BLaER1 treated with 17β-estradiol and CSF1 and Interleukin-3, amounts not matched to agents 10 nM and 100 nM (cell line): ENCODE measurements at regions not wholly inside any gene's neighbourhood (a gene's known extent, or its start where the extent isn't known, plus 50 kb on each side); places are given as distances from the start of the nearest gene placed in this dataset.

Source experiments
- H3K27ac ChIP-seq, 11 experiments: shearing (Covaris generic); formaldehyde crosslinking; 2 replicates each; pipeline ENCODE4 v1.8.1; 2022
- H3K27me3 ChIP-seq, 11 experiments: shearing (Covaris generic); formaldehyde crosslinking; 2 replicates each; pipeline ENCODE4 v1.8.1; 2022
- H3K36me3 ChIP-seq, 11 experiments: shearing (Covaris generic); formaldehyde crosslinking; 2 replicates each; pipeline ENCODE4 v1.8.1; 2022
- H3K4me1 ChIP-seq, 10 experiments: shearing (Covaris generic); formaldehyde crosslinking; 2 replicates each; pipeline ENCODE4 v1.8.1; 2022
- H3K4me2 ChIP-seq, 11 experiments: shearing (Covaris generic); formaldehyde crosslinking; 2 replicates each; pipeline ENCODE4 v1.8.1; 2022
- H3K4me3 ChIP-seq, 10 experiments: shearing (Covaris generic); formaldehyde crosslinking; 2 replicates each; pipeline ENCODE4 v1.8.1; 2022
- H3K9ac ChIP-seq, 11 experiments: shearing (Covaris generic); formaldehyde crosslinking; 2 replicates each; pipeline ENCODE4 v1.8.1; 2022
- H3K9me3 ChIP-seq, 11 experiments: shearing (Covaris generic); formaldehyde crosslinking; replicated peaks in 1 of 11; 2 replicates each; pipeline ENCODE4 v1.8.1; 2022
- H4K20me1 ChIP-seq, 11 experiments: shearing (Covaris generic); formaldehyde crosslinking; 2 replicates each; pipeline ENCODE4 v1.8.1; 2022
- Cebpa-rat ChIP-seq, 11 experiments: shearing (Covaris generic); IDR thresholded peaks; 2 replicates each; pipeline ENCODE4 v1.8.1; 2022

GRCh38 chr11:13102865-13103539 is 93.9 kb downstream of the RASSF10 start:
- Histone ChIP-seq H3K4me2 (no peak overlapping the region), H3K27me3 (no peaks in the 10 kb centered on the region), H3K27ac (no peak overlapping the region), H4K20me1 (no peaks in the 10 kb centered on the region), H3K9ac (no peak overlapping the region), H3K9me3 (peaks cover 0 to 13% (median 5%) of the 10 kb centered on the region in 11 experiments; a peak in 16 of 22 replicates), H3K36me3 (no peaks in the 10 kb centered on the region), H3K4me3 (no peak overlapping the region), H3K4me1 (peaks cover 5 to 16% (median 13%) of the 10 kb centered on the region in 10 experiments; a peak in 15 of 20 replicates)
- TF ChIP-seq Cebpa-rat (IDR thresholded peaks at IDR 0.05) = no peak

- Histone ChIP-seq H3K36me3 (0 out of 22 replicates have a peak, but pooled peaks cover 0 to 3% (median 0%) of the 10 kb centered on the region in 11 experiments), H4K20me1 (no peaks in the 10 kb centered on the region), H3K9me3 (peaks cover 10 to 20% (median 16%) of the 10 kb centered on the region in 11 experiments), H3K4me1 (peaks cover 5 to 16% (median 13%) of the 10 kb centered on the region in 10 experiments; a peak in 15 of 20 replicates), H3K27me3 (no peaks in the 10 kb centered on the region), H3K4me2 (peak overlapping the region in 1 of 11 experiments; percentile 22; a peak in 1 of 22 replicates), H3K4me3 (no peak overlapping the region), H3K27ac (no peak overlapping the region), H3K9ac (no peak overlapping the region)
- no peak for TF ChIP-seq Cebpa-rat (IDR thresholded peaks at IDR 0.05)
These were observed 94.9 kb downstream of the RASSF10 start for GRCh38 chr11:13103962-13104554.

DNA sequence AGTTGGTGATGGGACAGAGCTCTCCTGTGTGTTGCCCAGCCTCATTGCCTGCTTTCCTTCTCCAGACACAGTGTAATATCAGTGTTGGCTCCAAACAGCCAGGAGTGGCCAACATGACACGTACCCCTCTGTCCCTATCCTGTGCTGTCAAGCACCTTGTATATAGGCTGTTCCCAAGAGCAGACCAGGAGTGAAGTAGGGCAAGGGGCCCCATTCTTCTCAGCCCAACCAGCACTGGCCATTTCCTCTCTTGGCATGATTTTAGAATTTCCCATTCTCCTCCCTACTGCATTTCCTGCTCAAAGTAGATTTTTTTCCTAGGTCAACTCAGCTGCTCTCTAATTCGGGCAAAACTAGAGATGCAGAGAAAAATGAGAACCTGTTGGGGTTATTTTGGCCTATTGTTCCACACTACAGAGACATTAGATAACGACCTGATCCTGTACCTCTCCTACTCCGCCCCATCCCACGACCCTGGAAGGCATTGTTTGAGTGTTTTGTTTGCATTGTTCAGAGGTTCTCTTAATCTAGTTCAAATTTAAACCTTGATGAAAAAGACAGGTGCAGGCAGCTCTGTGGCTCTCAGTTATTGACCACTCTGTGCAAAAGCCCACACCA is 95.6 kb downstream of the RASSF10 start:
- Histone ChIP-seq H3K9me3 (peaks cover 16 to 26% (median 22%) of the 10 kb centered on the region in 11 experiments), H3K27me3 (no peaks in the 10 kb centered on the region), H3K9ac (no peak overlapping the region), H3K27ac (no peak overlapping the region), H3K4me3 (no peak overlapping the region), H3K4me1 (peaks cover 5 to 16% (median 13%) of the 10 kb centered on the region in 10 experiments; a peak in 15 of 20 replicates), H3K4me2 (peak overlapping the region in 10 of 11 experiments; percentile 2 to 34 (median 18); a peak in 10 of 22 replicates), H4K20me1 (no peaks in the 10 kb centered on the region), H3K36me3 (peaks cover 0 to 6% (median 0%) of the 10 kb centered on the region in 11 experiments; a peak in 1 of 22 replicates)
- no peak for TF ChIP-seq Cebpa-rat (IDR thresholded peaks at IDR 0.05)

DNA sequence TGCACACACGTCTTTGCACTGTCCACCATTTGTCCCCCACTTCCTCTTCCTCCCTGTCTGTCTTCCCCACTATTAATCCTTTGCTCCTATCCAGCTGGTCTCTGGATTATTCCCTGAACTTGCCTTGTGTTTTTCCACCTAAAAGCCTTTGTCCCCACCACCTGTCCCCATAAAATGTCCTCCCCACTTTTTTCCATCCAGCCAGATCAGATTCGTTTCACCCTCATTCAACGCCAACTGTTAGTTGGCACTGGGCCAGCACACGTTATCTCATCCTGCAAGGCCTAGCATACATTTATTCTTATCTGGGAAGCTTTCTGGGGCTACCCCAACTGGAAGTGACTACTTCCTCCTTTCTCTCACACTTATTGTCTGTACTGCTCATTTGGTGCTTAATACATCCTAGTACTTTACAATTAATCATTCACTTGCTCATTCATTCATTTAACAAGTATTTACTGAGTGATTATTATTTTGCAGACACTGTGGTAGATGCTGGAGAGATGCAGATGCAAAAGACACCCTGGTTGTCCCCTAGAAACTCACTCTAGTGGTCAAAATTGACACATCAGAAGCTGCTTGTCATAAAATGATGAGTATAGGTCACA is 96.2 kb downstream of the RASSF10 start:
- no peak overlapping the region for H3K4me3 ChIP-seq
- H3K4me1 ChIP-seq = peaks cover 5 to 16% (median 13%) of the 10 kb centered on the region in 10 experiments; a peak in 15 of 20 replicates
- no peaks in the 10 kb centered on the region for H3K27me3 ChIP-seq
- no peaks in the 10 kb centered on the region for H4K20me1 ChIP-seq
- no peak overlapping the region for H3K27ac ChIP-seq
- peak overlapping the region in 10 of 11 experiments; percentile 2 to 34 (median 18); a peak in 11 of 22 replicates for H3K4me2 ChIP-seq
- H3K9ac ChIP-seq = no peak overlapping the region
- H3K9me3 ChIP-seq = peaks cover 18 to 28% (median 23%) of the 10 kb centered on the region in 11 experiments
- H3K36me3 ChIP-seq = peaks cover 0 to 6% (median 0%) of the 10 kb centered on the region in 11 experiments; a peak in 1 of 22 replicates
- no peak for TF ChIP-seq Cebpa-rat (IDR thresholded peaks at IDR 0.05)

DNA sequence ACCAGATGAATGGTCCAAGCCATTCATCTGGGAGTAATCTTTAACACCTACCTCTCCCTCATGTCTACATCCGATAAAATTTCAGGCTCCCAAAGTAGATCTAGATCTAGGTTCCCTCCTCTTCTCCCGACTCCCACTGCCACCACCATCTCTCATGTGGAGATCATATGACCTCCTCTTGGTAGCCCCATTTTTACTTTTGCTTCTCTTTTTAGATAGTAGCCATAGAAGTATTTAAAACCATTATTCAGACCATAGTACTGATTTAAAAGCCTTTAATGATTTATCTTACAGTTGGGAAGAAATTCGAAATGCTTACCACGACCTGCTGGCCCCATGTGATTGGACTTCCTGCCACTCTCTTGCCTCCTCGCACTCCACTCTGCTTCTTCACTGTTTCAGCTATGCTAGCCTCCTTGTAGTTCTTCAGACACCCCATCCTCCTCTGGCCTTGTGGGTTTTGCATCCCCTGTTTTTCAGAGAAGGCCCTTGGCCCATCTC is 98.5 kb downstream of the RASSF10 start:
- no peak for TF ChIP-seq Cebpa-rat (IDR thresholded peaks at IDR 0.05)
- peaks cover 18 to 28% (median 23%) of the 10 kb centered on the region in 11 experiments for H3K9me3 ChIP-seq
- H3K27me3 ChIP-seq = no peaks in the 10 kb centered on the region
- no peaks in the 10 kb centered on the region for H4K20me1 ChIP-seq
- H3K27ac ChIP-seq = no peak overlapping the region
- H3K9ac ChIP-seq = no peak overlapping the region
- peaks cover 7 to 25% (median 18%) of the 10 kb centered on the region in 10 experiments; a peak in 17 of 20 replicates for H3K4me1 ChIP-seq
- no peak overlapping the region for H3K4me2 ChIP-seq
- no peak overlapping the region for H3K4me3 ChIP-seq
- peaks cover 0 to 6% (median 0%) of the 10 kb centered on the region in 11 experiments; a peak in 1 of 22 replicates for H3K36me3 ChIP-seq

DNA sequence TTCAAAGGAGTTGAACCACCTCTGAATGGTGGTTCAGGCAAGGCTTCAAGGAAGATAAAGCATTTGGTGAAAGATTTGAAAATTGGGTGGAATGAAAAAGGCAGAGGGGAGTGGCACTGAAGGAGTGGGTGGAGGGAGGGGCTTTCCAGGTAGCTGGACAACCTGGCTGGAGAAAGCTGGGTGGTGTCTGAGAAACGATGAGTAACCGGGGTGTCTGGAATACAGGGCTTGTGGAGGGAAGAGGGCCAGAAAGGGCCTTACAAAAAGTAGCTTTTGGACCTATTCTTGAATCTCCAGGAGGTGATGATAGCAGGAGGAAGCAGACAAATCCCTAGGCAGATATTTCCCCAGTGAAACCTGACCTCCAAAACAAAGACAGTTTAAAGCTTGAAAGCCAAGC is 99.3 kb downstream of the RASSF10 start:
- Histone ChIP-seq H3K9me3 (peaks cover 18 to 28% (median 23%) of the 10 kb centered on the region in 11 experiments), H3K4me3 (no peak overlapping the region), H3K27me3 (no peaks in the 10 kb centered on the region), H3K4me2 (no peak overlapping the region), H4K20me1 (no peaks in the 10 kb centered on the region), H3K4me1 (peaks cover 7 to 25% (median 19%) of the 10 kb centered on the region in 10 experiments; a peak in 17 of 20 replicates), H3K27ac (no peak overlapping the region), H3K9ac (no peak overlapping the region), H3K36me3 (peaks cover 0 to 6% (median 0%) of the 10 kb centered on the region in 11 experiments; a peak in 1 of 22 replicates)
- TF ChIP-seq Cebpa-rat (IDR thresholded peaks at IDR 0.05) = no peak

DNA sequence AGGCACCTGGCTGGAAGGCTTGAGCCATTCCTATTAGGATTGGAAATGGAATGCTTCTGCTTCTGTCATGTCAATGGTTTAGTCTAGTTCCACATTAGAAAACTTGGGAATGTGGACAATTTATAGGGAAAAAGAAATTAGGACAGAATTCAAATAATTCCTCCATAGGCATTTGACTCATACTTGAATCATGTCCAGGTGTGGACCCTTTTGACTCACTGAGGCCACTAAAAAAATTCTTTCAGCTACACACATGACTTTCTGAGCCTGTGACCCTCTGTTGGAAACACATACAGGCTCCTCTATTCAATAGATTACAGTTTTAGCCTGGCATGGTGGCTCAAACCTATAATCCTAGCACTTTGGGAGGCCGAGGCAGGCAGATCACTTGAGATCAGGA is 100.5 kb downstream of the RASSF10 start:
- Histone ChIP-seq H4K20me1 (no peaks in the 10 kb centered on the region), H3K4me2 (no peak overlapping the region), H3K27ac (no peak overlapping the region), H3K9ac (no peak overlapping the region), H3K4me3 (no peak overlapping the region), H3K27me3 (no peaks in the 10 kb centered on the region), H3K9me3 (peaks cover 18 to 28% (median 23%) of the 10 kb centered on the region in 11 experiments), H3K4me1 (peaks cover 7 to 22% (median 17%) of the 10 kb centered on the region in 10 experiments; a peak in 18 of 20 replicates), H3K36me3 (peaks cover 0 to 6% (median 0%) of the 10 kb centered on the region in 11 experiments; a peak in 1 of 22 replicates)
- no peak for TF ChIP-seq Cebpa-rat (IDR thresholded peaks at IDR 0.05)

GRCh38 chr11:13110145-13110544 is 101.0 kb downstream of the RASSF10 start:
- H3K9ac ChIP-seq = no peak overlapping the region
- TF ChIP-seq Cebpa-rat (IDR thresholded peaks at IDR 0.05) = no peak
- peaks cover 18 to 28% (median 23%) of the 10 kb centered on the region in 11 experiments for H3K9me3 ChIP-seq
- no peak overlapping the region for H3K27ac ChIP-seq
- no peaks in the 10 kb centered on the region for H4K20me1 ChIP-seq
- no peak overlapping the region for H3K4me3 ChIP-seq
- H3K4me2 ChIP-seq = no peak overlapping the region
- no peaks in the 10 kb centered on the region for H3K27me3 ChIP-seq
- H3K4me1 ChIP-seq = peaks cover 3 to 17% (median 13%) of the 10 kb centered on the region in 10 experiments; a peak in 18 of 20 replicates
- H3K36me3 ChIP-seq = peaks cover 0 to 6% (median 0%) of the 10 kb centered on the region in 11 experiments; a peak in 1 of 22 replicates
